Fibroblast of lung (primary cell): ENCODE measurements at regions not wholly inside any gene's neighbourhood (a gene's known extent, or its start where the extent isn't known, plus 50 kb on each side); places are given as distances from the start of the nearest gene placed in this dataset.

Experiments used
- EZH2 ChIP-seq: IDR thresholded peaks from 2 replicates; pipeline ENCODE4 v1.5.1; 2012; ENCODE audit warnings: low read length, control low read depth, mild to moderate bottlenecking; ENCODE audit errors: missing control alignments
- TF ChIP-seq, protein P1 (sequence below), 2 donors: IDR thresholded peaks in 1 of 2; conservative IDR thresholded peaks in 1 of 2; 1 replicate in 1 of 2; 2 replicates in 1 of 2; pipeline ENCODE4 v1.5.1; 2011 to 2012; ENCODE audit warnings: low read length in 2 of 2, control low read depth in 1 of 2, inconsistent platforms in 1 of 2, low read depth in 1 of 2, mild to moderate bottlenecking in 1 of 2

DNA sequence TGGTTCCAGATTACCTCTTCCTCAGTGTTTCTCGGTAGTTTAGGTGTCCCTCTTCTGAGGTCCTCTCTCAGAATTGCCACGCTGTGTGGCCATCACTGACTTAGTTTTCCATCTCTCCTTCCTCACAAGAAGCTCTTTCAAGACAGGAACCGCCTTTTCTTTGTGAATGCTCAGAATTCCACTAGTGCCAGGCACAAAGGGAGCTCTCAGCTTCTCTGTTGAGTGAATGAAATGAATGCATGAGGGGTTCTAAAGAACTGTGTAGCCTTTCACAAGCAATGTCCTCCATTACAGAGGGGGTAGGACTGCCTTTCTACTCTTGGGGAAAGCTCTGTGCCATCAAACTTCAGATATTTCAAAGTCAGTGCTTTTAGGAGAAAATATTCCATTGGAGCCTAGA lies 546.8 kb downstream of the RWDD3 start:
- TF ChIP-seq, protein P1, sequence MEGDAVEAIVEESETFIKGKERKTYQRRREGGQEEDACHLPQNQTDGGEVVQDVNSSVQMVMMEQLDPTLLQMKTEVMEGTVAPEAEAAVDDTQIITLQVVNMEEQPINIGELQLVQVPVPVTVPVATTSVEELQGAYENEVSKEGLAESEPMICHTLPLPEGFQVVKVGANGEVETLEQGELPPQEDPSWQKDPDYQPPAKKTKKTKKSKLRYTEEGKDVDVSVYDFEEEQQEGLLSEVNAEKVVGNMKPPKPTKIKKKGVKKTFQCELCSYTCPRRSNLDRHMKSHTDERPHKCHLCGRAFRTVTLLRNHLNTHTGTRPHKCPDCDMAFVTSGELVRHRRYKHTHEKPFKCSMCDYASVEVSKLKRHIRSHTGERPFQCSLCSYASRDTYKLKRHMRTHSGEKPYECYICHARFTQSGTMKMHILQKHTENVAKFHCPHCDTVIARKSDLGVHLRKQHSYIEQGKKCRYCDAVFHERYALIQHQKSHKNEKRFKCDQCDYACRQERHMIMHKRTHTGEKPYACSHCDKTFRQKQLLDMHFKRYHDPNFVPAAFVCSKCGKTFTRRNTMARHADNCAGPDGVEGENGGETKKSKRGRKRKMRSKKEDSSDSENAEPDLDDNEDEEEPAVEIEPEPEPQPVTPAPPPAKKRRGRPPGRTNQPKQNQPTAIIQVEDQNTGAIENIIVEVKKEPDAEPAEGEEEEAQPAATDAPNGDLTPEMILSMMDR (conservative IDR thresholded peaks at IDR 0.05 in 1 of 2, IDR thresholded peaks at IDR 0.05 in 1 of 2; ENCODE audit: low read depth in 1 of 2, low read length in 2 of 2), result no peak
- TF ChIP-seq EZH2, result no peak
